ENCODE measurements at regions not wholly inside any gene's neighbourhood (a gene's known extent, or its start where the extent isn't known, plus 50 kb on each side); places are given as distances from the start of the nearest gene placed in this dataset.
A peak's percentile ranks its signal among the peaks of the same experiment; 100 is the strongest.

DNA sequence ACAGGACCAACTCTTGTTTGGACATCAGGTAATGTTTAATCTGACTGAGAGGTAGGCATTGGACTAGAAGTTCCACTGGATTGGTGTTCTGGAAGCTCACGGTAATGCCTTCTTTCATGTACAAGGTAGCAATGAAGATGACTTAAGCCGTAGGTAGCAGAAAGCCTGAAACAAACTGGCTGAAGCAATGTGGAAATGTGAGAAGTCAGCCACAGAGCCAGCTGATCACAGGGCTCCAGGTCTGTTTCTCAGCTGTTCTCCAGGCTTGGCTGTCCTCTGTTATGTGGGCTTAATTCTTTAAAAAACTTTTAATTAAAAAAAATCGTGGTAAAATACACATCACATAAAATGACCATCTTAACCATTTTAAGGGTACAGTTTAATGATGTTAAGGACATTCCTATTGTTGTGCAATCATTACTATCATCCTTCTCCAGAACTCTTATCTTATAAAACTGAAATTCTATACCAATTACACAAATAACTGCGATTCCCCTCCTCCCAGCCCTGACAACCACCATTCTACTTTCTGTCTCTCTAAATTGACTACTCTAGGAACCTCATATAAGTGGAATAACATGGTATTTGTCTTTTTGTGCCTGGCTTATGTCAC is 101.4 kb upstream of the ZNF32 start:
- no peaks in the 10 kb centered on the region for H3K9me3 Mint-ChIP-seq
- no peaks in the 10 kb centered on the region for H3K4me1 Mint-ChIP-seq

DNA sequence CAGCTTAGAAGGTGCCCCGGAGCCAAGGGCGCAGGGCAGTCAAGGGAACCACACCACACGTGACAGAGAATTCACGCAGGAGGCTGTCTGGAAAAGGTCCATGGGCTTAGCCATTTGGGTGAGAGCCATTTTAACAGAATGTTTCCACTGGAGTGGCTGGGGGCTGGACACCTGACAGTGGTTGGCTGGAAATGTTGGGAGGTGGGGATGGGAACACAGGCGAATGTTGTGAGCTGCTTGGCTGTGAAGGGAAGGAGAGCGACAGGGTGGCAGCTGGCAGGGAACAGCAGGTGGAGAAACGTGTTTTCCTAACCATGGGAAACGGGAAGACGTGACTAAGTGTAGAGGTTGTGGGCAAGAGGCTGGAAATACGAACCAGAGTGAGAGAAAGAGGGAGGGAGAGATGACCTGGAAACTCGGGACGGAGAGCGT is 100.5 kb upstream of the ZNF32 start:
- no peak for ATAC-seq (replicated peaks)
- H3K9me3 Mint-ChIP-seq, result no peaks in the 10 kb centered on the region
- no peaks in the 10 kb centered on the region for H3K4me1 Mint-ChIP-seq
- no peaks in the 10 kb centered on the region for H3K36me3 Mint-ChIP-seq (ENCODE audit: low read depth)
- no peak overlapping the region for H3K27ac Mint-ChIP-seq
- H3K27me3 Mint-ChIP-seq, result peaks cover 3% of the 10 kb centered on the region
- H3K4me3 Mint-ChIP-seq, result no peak overlapping the region

More for the DNA sequence above, 101.4 kb upstream of the ZNF32 start:
- Mint-ChIP-seq H3K27me3 (peaks cover 3% of the 10 kb centered on the region), H3K36me3 (ENCODE audit: low read depth) (no peaks in the 10 kb centered on the region), H3K4me3 (no peak overlapping the region), H3K27ac (no peak overlapping the region)
- ATAC-seq (replicated peaks), result no peak

DNA sequence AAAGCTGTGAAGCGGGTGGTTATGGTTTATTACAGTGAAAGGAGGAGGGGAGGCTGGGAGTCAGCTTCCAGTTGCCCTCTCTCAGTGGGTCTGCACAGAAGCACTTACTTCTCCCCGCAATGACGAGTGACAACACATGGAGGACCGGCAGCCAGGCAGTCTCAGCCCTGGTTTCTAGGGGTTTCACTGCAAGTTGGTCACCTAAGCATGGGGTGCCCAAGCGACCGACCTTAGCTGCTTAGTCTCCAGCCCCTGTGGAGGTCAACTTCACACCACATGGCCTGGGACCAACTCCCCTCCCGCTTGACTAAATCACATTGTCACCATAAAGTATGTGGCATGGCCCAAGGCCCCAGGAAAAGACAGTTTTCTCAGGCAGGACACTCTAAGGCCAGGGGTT is 99.9 kb upstream of the ZNF32 start:
- peaks cover 3% of the 10 kb centered on the region for H3K27me3 Mint-ChIP-seq
- no peaks in the 10 kb centered on the region for H3K9me3 Mint-ChIP-seq
- H3K4me1 Mint-ChIP-seq, result no peaks in the 10 kb centered on the region
- no peaks in the 10 kb centered on the region for H3K36me3 Mint-ChIP-seq (ENCODE audit: low read depth)
- ATAC-seq (replicated peaks), result no peak
- H3K4me3 Mint-ChIP-seq, result no peak overlapping the region
- no peak overlapping the region for H3K27ac Mint-ChIP-seq

DNA sequence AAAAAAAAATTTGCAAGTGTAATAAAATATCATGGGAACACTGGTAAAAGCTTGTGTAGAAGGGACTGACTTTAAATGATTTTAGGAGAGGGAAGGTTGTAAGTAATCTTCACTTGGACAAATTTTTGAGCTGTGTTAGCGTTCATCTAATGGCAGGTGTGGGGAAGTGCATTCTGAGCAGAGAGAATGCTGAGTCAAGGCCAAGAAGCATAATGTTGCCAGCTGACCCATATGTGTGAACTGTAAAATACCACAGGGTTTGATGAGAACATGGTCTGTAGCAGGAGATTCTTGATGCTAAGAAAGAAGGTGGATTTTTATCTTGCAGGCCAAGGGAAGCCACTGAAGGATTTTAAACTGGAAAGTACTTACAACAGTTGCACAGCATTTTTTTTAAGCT is 98.2 kb upstream of the ZNF32 start:
- H3K4me1 Mint-ChIP-seq, result no peaks in the 10 kb centered on the region
- no peaks in the 10 kb centered on the region for H3K9me3 Mint-ChIP-seq
- no peak overlapping the region for H3K27ac Mint-ChIP-seq
- no peak overlapping the region for H3K4me3 Mint-ChIP-seq
- no peak for ATAC-seq (replicated peaks)
- H3K36me3 Mint-ChIP-seq (ENCODE audit: low read depth), result no peaks in the 10 kb centered on the region
- peaks cover 3% of the 10 kb centered on the region for H3K27me3 Mint-ChIP-seq

DNA sequence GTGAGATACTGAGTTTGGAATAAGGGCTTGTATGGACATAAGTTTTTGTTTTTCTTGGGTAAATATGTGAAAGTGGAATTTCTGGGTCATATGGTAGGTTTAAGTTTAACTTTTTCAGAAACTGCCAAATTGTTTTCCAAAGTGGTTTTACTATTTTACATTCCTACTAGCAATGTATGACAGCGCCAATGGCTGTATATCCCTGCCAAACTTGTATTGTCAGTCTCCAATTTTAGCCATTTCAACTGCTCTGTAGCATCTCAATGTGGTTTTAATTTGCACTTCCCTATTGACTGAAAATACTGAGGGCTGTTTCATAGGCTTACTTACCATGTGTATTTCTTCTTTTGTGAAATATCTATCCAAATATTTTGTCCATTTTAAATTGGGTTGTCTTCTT is 90.5 kb upstream of the ZNF32 start:
- H3K36me3 Mint-ChIP-seq (ENCODE audit: low read depth), result no peaks in the 10 kb centered on the region
- no peak for ATAC-seq (replicated peaks)
- no peak overlapping the region for H3K27ac Mint-ChIP-seq
- no peak overlapping the region for H3K4me3 Mint-ChIP-seq
- H3K27me3 Mint-ChIP-seq, result peaks cover under 1% of the 10 kb centered on the region
- H3K4me1 Mint-ChIP-seq, result peaks cover 3% of the 10 kb centered on the region
- H3K9me3 Mint-ChIP-seq, result no peaks in the 10 kb centered on the region

DNA sequence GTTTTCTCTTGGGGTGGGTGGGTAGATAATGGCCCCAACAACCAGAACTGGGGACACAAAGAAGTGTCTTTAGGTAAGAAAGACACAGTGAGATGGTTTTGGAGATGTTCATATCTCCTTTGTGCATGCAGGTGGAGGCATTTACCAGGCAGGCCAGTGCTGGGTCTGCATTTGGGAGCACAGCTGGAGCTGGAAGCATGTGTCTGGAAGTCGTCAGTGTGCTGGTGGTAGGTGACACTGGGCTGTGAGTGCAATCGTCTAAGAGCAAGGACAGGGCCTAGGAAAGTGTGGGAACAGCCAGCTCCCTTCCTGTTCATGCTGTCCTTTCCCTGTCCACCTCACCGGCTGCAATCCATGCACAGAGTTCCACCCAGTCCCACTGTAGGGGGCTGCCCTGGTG is 88.3 kb upstream of the ZNF32 start:
- Mint-ChIP-seq H3K4me1 (peaks cover 5% of the 10 kb centered on the region), H3K27me3 (peaks cover 3% of the 10 kb centered on the region), H3K27ac (no peak overlapping the region), H3K36me3 (ENCODE audit: low read depth) (no peaks in the 10 kb centered on the region), H3K9me3 (no peaks in the 10 kb centered on the region), H3K4me3 (no peak overlapping the region)
- ATAC-seq (replicated peaks), result no peak

DNA sequence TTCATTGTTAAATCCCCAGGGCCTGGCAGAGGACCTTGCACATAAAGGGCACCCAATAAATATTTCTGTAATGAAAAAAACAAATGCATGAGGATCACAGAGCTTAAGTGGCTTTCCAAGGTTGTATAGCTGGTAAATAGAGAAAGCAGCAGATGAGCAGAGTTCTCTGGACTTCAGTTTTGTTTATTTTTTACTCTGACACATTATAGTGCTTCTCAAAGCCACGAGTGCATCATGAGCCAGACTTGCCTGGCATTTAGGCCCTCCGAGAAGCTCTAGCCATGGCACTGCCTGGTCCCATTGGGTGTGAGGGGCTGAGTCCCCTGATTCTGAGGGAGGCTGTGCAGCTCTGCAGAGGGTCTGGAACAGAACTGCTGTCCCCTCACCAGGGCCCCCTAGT is 87.2 kb upstream of the ZNF32 start:
- no peaks in the 10 kb centered on the region for H3K36me3 Mint-ChIP-seq (ENCODE audit: low read depth)
- H3K27me3 Mint-ChIP-seq, result peaks cover 3% of the 10 kb centered on the region
- peaks cover 5% of the 10 kb centered on the region for H3K4me1 Mint-ChIP-seq
- ATAC-seq (replicated peaks), result no peak
- H3K27ac Mint-ChIP-seq, result no peak overlapping the region
- H3K4me3 Mint-ChIP-seq, result no peak overlapping the region
- peaks cover 3% of the 10 kb centered on the region for H3K9me3 Mint-ChIP-seq

DNA sequence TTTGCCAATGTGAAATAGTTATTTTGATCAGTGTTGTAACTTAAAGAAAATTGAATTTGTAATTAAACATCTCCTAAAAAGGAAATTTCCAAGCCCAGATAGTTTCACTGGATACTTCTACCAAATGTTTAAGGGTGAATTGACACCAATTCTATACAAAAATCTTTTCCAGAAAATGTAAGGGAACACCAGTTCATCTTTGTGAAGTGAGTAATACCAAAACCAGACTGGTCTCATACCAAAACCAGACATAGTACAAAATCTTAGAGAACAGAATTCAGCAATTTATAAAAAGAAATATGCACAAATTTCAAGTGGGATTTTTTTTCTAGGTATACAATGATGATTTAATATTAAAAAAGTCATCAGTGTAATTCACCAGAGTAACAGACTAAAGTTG is 86.0 kb upstream of the ZNF32 start:
- Mint-ChIP-seq H3K27ac (no peak overlapping the region), H3K9me3 (peaks cover 3% of the 10 kb centered on the region), H3K4me3 (no peak overlapping the region), H3K4me1 (peaks cover 5% of the 10 kb centered on the region), H3K36me3 (ENCODE audit: low read depth) (no peaks in the 10 kb centered on the region), H3K27me3 (peaks cover 4% of the 10 kb centered on the region)
- ATAC-seq (replicated peaks), result no peak

DNA sequence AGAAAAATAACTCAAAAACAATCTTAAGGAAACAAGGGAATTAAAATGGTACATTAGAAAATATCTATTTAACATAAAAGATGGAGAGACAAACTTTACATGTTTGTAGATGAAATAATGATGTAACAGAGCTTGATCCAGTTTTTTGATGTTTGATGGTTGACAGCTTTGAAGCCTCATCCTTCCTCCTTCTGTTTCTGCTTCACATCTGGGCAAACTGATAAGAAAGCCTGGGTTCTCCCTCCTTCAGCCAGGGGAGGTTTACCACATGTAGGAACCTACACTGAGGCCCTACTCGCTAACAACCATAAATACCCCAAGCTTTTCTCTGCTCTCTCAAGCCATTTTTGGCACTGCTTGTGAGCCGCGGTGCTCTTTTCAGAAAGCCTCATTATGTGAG is 82.8 kb upstream of the ZNF32 start:
- Mint-ChIP-seq H3K36me3 (ENCODE audit: low read depth) (no peaks in the 10 kb centered on the region), H3K9me3 (peaks cover 23% of the 10 kb centered on the region), H3K4me3 (no peak overlapping the region), H3K4me1 (peaks cover 5% of the 10 kb centered on the region), H3K27me3 (peaks cover 11% of the 10 kb centered on the region), H3K27ac (no peak overlapping the region)
- no peak for ATAC-seq (replicated peaks)

DNA sequence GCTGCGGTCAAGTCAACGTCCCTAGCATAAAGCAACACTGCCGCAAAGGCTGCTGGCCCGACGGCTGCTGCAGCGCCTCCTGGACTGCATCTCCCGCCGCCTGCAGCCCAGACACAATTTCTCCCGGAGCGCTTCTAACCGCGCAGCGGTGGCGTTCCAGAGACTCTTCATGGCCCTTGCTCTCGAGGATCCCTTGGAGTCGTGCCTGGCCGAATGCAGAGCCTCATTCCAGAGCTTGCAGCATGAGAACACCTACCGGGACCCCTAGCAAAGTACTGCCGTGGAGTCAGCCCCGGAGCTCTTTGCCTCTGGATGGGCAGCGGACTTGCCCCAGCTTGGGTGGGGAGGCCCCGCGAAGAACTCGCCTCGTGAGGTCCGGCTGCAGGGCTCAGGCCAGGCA is 79.7 kb upstream of the ZNF32 start:
- Mint-ChIP-seq H3K4me1 (no peaks in the 10 kb centered on the region), H3K9me3 (peaks cover 33% of the 10 kb centered on the region), H3K27ac (no peak overlapping the region), H3K36me3 (ENCODE audit: low read depth) (no peaks in the 10 kb centered on the region), H3K27me3 (peaks cover 16% of the 10 kb centered on the region), H3K4me3 (no peak overlapping the region)
- no peak for ATAC-seq (replicated peaks)

DNA sequence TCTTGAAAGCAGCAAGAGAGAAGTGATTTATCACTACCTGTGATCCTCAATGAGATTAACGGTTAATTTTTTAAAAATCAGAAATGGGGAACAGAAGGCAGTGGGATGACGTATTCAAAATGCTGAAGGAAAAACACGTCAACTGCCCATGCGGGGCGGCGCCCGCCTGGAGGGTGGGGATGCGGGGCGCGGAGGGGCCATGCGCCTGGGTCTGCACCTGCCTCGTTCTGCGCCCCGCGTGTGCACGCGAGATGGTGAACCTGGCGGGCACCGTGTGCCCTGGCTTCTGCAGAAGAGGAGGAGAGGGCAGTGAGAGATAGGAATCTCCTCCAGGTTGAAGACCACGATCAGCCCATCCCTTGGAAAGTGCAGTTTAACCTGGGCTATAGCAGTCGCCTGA is 79.3 kb upstream of the ZNF32 start:
- H3K4me1 Mint-ChIP-seq, result no peaks in the 10 kb centered on the region
- H3K9me3 Mint-ChIP-seq, result peaks cover 33% of the 10 kb centered on the region
- no peaks in the 10 kb centered on the region for H3K36me3 Mint-ChIP-seq (ENCODE audit: low read depth)
- H3K27ac Mint-ChIP-seq, result no peak overlapping the region
- no peak for ATAC-seq (replicated peaks)
- peaks cover 16% of the 10 kb centered on the region for H3K27me3 Mint-ChIP-seq
- H3K4me3 Mint-ChIP-seq, result no peak overlapping the region

DNA sequence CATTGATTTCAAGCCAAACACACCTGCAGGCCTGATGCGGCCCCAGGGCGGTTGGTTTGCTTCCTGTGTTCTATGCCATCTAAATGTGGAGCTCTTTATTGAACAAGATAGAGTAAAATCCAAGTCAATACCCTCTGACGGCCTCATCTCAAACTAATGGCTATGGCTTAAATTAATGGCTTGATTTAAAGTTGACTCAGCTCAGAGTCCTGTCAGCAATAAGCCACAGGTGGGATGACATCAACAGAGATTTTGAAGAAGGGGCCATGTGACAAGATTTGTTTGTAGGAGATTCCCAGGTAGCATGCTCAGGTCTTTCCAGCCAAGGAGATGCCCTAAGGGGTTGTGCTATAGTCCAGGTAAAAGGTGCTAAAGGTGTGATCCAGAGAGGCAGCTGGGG is 66.7 kb upstream of the ZNF32 start:
- H3K27ac Mint-ChIP-seq, result no peak overlapping the region
- no peaks in the 10 kb centered on the region for H3K9me3 Mint-ChIP-seq
- H3K4me3 Mint-ChIP-seq, result no peak overlapping the region
- H3K27me3 Mint-ChIP-seq, result no peaks in the 10 kb centered on the region
- no peaks in the 10 kb centered on the region for H3K4me1 Mint-ChIP-seq
- no peak for ATAC-seq (replicated peaks)
- no peaks in the 10 kb centered on the region for H3K36me3 Mint-ChIP-seq (ENCODE audit: low read depth)

DNA sequence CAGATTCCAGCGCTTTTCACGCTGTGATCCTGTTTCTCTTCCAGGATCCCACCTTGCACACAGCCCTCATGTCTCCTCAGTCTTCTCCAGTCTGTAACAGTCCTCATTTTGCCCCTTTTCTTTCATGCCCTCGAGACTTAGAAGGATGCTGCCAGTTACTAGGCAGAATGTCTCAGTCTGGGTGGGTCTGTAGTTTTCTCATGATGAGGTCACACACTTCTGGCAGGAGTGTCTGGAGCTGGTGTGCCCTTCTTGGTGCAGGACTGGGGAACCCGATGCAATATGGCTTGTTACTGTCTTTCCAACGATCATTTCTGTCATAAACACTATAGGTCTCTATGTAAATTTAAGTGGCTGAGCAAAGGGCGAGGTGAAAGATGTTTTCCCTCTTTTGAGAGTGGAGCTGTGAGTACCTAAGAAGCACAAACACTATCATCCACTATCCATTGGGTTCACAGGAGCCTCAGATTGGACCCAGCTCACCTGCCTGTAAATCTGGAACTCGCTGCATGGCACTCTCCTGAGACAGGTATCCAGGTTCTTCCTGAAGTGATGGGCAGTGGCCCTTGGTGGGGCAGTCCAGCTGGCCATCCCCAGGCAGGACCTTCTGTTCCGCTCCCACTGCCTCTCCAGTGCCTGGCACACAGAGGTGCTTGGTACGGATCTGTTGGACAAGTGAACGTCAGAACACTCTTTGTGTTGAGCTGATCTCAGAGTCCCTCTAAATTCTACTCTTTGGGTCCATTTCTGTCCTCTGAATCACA is 64.3 kb upstream of the ZNF32 start:
- H3K9me3 Mint-ChIP-seq, result no peaks in the 10 kb centered on the region
- H3K27me3 Mint-ChIP-seq, result no peaks in the 10 kb centered on the region
- no peaks in the 10 kb centered on the region for H3K36me3 Mint-ChIP-seq (ENCODE audit: low read depth)
- H3K27ac Mint-ChIP-seq, result no peak overlapping the region
- ATAC-seq (replicated peaks), result no peak
- H3K4me3 Mint-ChIP-seq, result no peak overlapping the region
- no peaks in the 10 kb centered on the region for H3K4me1 Mint-ChIP-seq

DNA sequence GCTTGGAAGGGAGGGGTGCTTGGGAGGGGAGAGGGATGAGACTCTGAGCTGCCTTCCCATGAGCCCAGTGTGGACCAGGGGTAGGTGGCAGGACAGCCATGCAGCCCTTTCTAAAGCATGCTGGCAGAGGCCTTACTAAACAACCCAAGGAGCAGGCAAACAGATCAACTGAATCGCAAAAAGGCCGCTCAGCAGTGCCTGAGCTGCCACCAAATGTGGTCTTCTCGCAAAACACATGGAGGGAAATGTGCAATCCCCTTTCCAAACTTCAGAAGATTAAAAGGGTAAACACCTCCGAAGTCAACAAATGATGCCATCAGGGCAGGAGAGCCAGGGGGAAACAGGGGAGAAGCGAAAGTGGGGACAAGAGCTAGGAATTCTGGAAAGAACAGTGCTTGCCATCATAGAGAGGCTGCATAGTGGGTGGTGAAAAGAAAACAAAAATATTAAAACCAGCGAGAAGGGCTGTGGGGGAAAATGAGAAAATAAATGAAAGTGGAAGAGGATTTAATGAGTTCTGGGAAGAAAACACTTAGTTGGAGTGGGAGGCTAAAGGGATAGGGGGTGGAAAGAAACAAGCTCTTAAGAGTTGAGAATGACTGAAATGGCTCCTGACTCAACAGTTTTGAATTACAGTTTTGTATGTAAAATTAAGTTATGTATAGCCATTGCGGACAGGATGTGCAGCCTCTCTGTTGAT is 62.2 kb upstream of the ZNF32 start:
- ATAC-seq (replicated peaks), result peak; percentile 28
- H3K4me1 Mint-ChIP-seq, result no peaks in the 10 kb centered on the region
- H3K27me3 Mint-ChIP-seq, result no peaks in the 10 kb centered on the region
- H3K27ac Mint-ChIP-seq, result no peak overlapping the region
- no peak overlapping the region for H3K4me3 Mint-ChIP-seq
- no peaks in the 10 kb centered on the region for H3K36me3 Mint-ChIP-seq (ENCODE audit: low read depth)
- H3K9me3 Mint-ChIP-seq, result no peaks in the 10 kb centered on the region

DNA sequence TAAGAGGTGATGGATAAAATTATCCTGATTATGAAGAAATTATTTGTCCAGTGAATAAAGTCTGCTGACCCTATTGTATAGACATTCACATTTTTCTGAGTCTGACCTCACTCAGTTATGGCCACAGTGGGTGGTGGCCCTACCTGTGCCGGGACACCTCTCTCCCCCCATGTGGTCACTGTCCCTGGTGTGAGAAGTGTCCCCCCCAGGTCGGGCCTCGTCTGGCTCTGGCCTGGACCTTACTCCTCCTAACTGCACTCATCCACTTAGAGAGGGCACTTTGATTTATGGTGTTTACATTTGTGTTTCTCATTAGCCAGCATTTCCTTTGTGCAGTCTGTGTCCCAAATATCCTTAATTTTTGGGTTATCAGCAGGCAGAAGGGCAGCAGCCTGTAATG is 59.6 kb upstream of the ZNF32 start:
- Mint-ChIP-seq H3K4me3 (no peak overlapping the region), H3K9me3 (no peaks in the 10 kb centered on the region), H3K36me3 (ENCODE audit: low read depth) (no peaks in the 10 kb centered on the region), H3K27me3 (no peaks in the 10 kb centered on the region), H3K27ac (no peak overlapping the region), H3K4me1 (no peaks in the 10 kb centered on the region)
- no peak for ATAC-seq (replicated peaks)

All from activated T-helper 17 cell treated with anti-CD3 and anti-CD28 coated beads, Interleukin-2, amount 50 U/mL, for 72 hours (primary cell).